Immature natural killer cell (primary cell): ENCODE measurements at regions not wholly inside any gene's neighbourhood (a gene's known extent, or its start where the extent isn't known, plus 50 kb on each side); places are given as distances from the start of the nearest gene placed in this dataset.
A peak's percentile ranks its signal among the peaks of the same experiment; 100 is the strongest.

ENCODE experiments used
- DNase-seq, 3 donors: peaks; one replicate each; pipeline ENCODE4 v3.0.0; 2022; ENCODE audit warnings: mixed read lengths in 1 of 3
- H3K27ac Mint-ChIP-seq, 6 donors: one replicate each; pipeline ENCODE4 v1.8.0; 2020; ENCODE audit warnings: mixed read lengths in 6 of 6, mild to moderate bottlenecking in 5 of 6, inconsistent platforms in 4 of 6, moderate library complexity in 3 of 6
- H3K27me3 Mint-ChIP-seq, 3 donors: one replicate each; pipeline ENCODE4 v1.8.0; 2020 to 2021; ENCODE audit warnings: low read depth in 3 of 3, mild to moderate bottlenecking in 3 of 3, mixed read lengths in 3 of 3, moderate library complexity in 3 of 3, inconsistent platforms in 1 of 3
- H3K36me3 Mint-ChIP-seq, 3 donors: one replicate each; pipeline ENCODE4 v1.8.0; 2020; ENCODE audit warnings: mixed read lengths in 3 of 3, inconsistent platforms in 2 of 3, mild to moderate bottlenecking in 2 of 3
- H3K4me1 Mint-ChIP-seq, 2 donors: one replicate each; pipeline ENCODE4 v1.8.0; 2020; ENCODE audit warnings: inconsistent platforms in 2 of 2, mild to moderate bottlenecking in 2 of 2, mixed read lengths in 2 of 2, moderate library complexity in 1 of 2
- H3K4me3 Mint-ChIP-seq, 5 donors: one replicate each; pipeline ENCODE4 v1.8.0; 2020; ENCODE audit warnings: mild to moderate bottlenecking in 5 of 5, mixed read lengths in 5 of 5, inconsistent platforms in 3 of 5, moderate library complexity in 3 of 5
- H3K9me3 Mint-ChIP-seq, 6 donors: one replicate each; pipeline ENCODE4 v1.8.0; 2020; ENCODE audit warnings: mild to moderate bottlenecking in 6 of 6, mixed read lengths in 6 of 6, inconsistent platforms in 4 of 6, moderate library complexity in 3 of 6

DNA sequence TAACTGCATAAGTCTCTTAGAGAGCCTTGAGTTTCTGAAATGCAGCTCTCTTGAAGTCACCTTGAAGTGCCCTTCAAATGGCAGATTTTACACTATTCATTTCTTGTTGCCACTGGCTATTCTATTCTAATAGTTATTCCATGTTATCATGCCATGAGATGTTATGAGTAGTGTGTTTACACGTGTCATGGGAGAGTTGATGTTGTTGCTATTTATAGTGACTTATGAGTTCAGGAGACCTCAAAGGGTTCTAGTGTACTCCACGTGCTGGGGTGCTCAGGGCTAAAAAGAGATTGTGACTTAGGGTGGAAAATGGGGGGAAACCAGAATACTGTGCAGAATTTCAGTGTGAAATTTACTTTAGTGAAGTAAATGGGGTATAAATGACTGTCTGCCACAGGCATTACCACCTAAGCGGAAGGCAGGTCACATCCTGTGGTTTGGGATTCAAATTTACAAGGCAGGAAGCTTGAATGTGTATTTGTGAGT lies 77.1 kb upstream of the SLC4A4 start:
- H3K27me3 Mint-ChIP-seq, result no peaks in the 10 kb centered on the region
- no peak overlapping the region for H3K4me3 Mint-ChIP-seq
- H3K36me3 Mint-ChIP-seq, result peaks cover 2 to 7% (median 4%) of the 10 kb centered on the region in 3 donors
- no peak for DNase-seq
- no peaks in the 10 kb centered on the region for H3K9me3 Mint-ChIP-seq
- H3K27ac Mint-ChIP-seq, result peak overlapping the region in 2 of 6 donors; percentile 13 to 34
- peaks cover 26 to 44% of the 10 kb centered on the region in 2 donors for H3K4me1 Mint-ChIP-seq

DNA sequence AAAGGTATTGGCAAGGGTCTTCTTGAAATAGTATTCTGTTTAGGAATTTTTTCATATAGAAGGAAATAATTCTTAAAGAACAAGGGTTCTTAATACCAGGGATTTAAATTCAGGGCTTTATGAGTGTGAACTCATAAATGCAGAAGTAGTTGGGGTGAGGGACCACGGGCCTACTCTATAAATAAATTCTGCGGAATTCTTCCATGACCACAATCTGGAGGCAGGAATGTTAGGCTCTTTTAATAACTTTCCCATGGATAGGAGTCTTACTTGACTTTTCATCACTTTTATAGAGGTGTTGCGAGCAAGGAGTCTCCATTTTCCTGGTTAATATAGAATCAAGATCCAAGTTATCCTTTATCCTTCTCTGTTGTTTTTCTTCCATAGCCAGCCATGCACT lies 76.7 kb upstream of the SLC4A4 start:
- no peak for DNase-seq
- Mint-ChIP-seq H3K4me3 (no peak overlapping the region), H3K27me3 (no peaks in the 10 kb centered on the region), H3K9me3 (no peaks in the 10 kb centered on the region), H3K4me1 (peaks cover 31 to 49% of the 10 kb centered on the region in 2 donors), H3K36me3 (peaks cover 0 to 7% (median 4%) of the 10 kb centered on the region in 3 donors), H3K27ac (peak overlapping the region in 1 of 6 donors; percentile 34)

DNA sequence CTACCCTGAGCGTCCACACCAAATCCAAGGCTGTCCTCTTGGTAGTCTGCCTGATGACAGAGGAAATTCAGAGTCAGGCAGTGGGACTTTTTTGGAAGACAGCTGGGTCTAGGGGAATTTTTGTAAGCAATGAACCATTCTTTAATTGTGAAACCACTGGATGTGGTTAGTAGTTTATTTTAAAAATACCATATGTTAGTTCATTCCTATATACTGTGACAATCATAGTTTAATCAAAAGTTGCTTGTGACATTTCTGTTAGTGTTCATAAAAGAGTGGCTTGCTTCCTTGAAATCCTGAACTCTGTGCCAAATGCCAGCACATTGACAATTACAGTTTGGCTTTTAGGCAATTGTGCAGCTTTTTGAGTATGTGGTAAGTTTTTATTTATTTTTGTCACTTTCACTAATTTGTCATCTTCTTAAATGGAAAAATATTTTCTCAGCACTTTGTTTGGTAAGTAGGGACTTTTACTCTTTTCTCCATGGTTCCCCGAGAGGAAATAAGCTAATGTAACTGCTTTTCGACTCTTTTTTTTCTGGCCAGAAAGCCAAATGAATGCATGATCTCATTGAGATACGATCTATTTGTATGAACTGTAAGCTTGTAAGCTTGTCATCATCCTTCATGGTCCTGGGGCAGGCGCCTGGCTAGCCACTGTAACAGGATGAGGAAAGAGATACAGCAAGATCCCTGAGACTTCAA lies 72.6 kb upstream of the SLC4A4 start:
- Mint-ChIP-seq H3K27ac (peak overlapping the region in 3 of 6 donors; percentile 66 to 76 (median 69)), H3K9me3 (no peaks in the 10 kb centered on the region), H3K4me3 (peak overlapping the region in 1 of 5 donors; percentile 32), H3K27me3 (no peaks in the 10 kb centered on the region), H3K4me1 (peaks cover 30 to 53% of the 10 kb centered on the region in 2 donors), H3K36me3 (peaks cover 0 to 3% (median 0%) of the 10 kb centered on the region in 3 donors)
- DNase-seq, result no peak

DNA sequence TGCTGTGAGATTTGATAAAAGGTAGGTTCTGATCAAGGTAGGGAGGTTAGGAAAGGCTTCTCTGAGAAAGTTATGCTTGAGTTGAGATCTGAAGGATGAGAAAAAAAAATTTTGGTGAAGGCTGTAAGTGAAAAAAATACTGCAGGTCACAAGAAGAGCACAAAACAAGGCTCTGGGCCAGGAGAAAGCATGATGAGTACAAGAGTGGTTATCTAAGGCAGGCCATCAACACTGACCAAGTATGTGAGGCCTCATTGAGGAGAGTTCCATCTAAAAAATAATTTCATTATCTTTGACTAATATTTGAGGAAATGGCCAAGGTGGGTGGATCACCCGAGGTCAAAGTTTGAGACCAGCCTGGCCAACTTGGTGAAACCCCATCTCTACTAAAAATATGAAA lies 71.6 kb upstream of the SLC4A4 start:
- peaks cover 21 to 43% of the 10 kb centered on the region in 2 donors for H3K4me1 Mint-ChIP-seq
- no peaks in the 10 kb centered on the region for H3K27me3 Mint-ChIP-seq
- no peak for DNase-seq
- H3K4me3 Mint-ChIP-seq, result no peak overlapping the region
- H3K36me3 Mint-ChIP-seq, result peaks cover 0 to 3% (median 0%) of the 10 kb centered on the region in 3 donors
- peak overlapping the region in 2 of 6 donors; percentile 19 to 67 for H3K27ac Mint-ChIP-seq
- no peaks in the 10 kb centered on the region for H3K9me3 Mint-ChIP-seq

DNA sequence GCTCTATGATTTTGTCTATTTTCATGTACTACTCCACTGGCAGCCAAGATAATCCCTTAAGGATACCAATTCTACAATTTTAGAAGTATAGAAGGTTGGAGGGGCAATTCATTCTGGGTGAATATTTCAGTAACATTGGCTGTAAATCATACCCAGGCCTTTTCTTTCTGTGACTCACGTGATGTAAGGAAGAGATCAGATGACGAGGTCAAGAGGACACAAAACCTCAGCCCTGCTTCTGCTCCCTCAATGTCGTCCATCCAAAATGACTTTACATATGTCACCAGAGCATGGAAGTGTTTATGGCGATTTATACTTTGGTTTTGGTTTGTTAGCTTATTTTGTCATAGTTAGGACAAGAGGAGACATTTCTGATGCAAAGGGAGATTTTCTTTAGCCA lies 70.7 kb upstream of the SLC4A4 start:
- Mint-ChIP-seq H3K27ac (peak overlapping the region in 2 of 6 donors; percentile 29 to 34), H3K4me1 (peaks cover 19 to 34% of the 10 kb centered on the region in 2 donors), H3K27me3 (no peaks in the 10 kb centered on the region), H3K9me3 (no peaks in the 10 kb centered on the region), H3K4me3 (no peak overlapping the region), H3K36me3 (peaks cover 0 to 3% (median 0%) of the 10 kb centered on the region in 3 donors)
- no peak for DNase-seq

DNA sequence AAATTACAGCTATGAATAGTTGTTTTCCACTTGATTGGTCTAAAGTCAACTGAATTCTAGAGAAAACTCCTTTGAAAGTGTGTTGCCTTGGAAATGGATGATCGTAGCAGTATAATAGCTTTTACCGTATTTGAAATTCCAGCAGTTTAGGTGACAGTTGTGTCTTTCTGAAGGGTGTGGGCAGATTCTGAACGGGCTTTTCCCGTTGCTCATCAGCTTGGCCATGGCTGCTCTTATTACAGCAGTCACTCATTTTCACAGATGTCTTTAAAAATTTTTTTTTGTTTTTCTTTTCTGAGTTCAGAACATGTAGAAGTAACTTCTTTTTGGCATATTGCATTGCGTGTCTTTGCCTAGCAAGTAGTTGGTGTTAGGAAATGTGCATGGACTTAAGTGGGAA lies 69.6 kb upstream of the SLC4A4 start:
- peaks cover 19 to 36% of the 10 kb centered on the region in 2 donors for H3K4me1 Mint-ChIP-seq
- H3K9me3 Mint-ChIP-seq, result no peaks in the 10 kb centered on the region
- H3K36me3 Mint-ChIP-seq, result peaks cover 0 to 3% (median 0%) of the 10 kb centered on the region in 3 donors
- H3K27ac Mint-ChIP-seq, result no peak overlapping the region
- H3K27me3 Mint-ChIP-seq, result no peaks in the 10 kb centered on the region
- DNase-seq, result no peak
- no peak overlapping the region for H3K4me3 Mint-ChIP-seq

DNA sequence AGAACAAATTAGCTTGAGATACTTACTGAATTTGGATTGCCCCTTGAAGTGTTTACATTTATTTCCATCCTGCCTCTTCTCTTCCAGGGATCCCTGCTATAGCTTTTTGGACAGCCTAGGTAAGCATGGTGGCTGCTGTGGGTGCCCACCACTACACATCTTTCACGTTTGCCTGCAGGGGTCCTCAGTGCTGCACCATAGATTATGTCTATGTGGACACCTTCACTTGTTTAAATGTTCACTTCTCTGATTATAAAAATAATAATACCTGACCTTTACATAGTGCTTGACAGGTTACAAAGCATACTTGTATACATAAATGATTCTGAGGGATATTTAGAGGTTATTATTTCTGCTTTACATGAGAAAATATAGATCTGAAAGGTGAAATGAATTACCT lies 67.9 kb upstream of the SLC4A4 start:
- no peak overlapping the region for H3K4me3 Mint-ChIP-seq
- no peaks in the 10 kb centered on the region for H3K27me3 Mint-ChIP-seq
- H3K27ac Mint-ChIP-seq, result no peak overlapping the region
- no peaks in the 10 kb centered on the region for H3K9me3 Mint-ChIP-seq
- peak; percentile 28 to 46 (median 30) for DNase-seq
- H3K4me1 Mint-ChIP-seq, result peaks cover 36 to 52% of the 10 kb centered on the region in 2 donors
- peaks cover 0 to 3% (median 0%) of the 10 kb centered on the region in 3 donors for H3K36me3 Mint-ChIP-seq

DNA sequence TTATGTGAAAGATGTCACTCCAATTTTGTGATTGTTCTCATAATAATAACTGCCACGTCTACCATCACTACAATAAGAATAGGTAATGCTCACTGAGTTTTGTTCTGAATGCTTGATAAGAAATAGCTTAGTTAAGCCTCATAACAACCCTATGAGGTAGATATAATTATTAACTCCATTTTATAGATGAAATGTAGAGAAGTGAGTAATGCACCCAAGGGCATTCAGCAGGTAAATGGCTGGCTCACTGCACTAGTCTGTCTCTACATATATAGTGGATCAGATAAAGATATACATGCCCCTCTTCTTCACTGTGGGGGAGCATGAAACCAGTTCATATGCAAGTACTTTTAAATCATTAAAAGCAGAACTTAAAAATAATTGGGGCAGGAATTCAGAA lies 65.8 kb upstream of the SLC4A4 start:
- Mint-ChIP-seq H3K27me3 (peaks cover 0 to 2% (median 0%) of the 10 kb centered on the region in 3 donors), H3K36me3 (peaks cover 0 to 3% (median 0%) of the 10 kb centered on the region in 3 donors), H3K4me3 (no peak overlapping the region), H3K27ac (no peak overlapping the region), H3K4me1 (peaks cover 38 to 52% of the 10 kb centered on the region in 2 donors), H3K9me3 (no peaks in the 10 kb centered on the region)
- DNase-seq, result no peak

DNA sequence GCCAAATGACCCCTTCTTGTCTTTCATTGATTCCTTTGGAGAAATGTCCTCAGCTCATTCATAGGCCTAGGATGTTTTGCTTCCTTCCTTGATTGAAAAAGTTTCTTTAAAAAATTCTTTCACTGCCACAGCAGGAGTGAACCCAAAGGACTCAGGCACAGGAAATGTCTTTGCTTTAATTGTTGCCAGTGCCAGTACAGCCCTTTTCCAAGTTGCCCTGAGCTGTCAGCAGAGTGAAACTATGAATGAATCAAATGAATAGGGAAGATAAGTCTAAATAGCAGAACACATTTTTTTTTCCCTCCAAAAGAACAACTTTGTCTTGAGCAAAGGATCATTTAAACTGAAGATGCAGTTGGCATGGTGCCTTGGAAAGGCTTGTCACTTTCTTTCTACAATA lies 63.8 kb upstream of the SLC4A4 start:
- Mint-ChIP-seq H3K4me3 (peak overlapping the region; percentile 50 to 83 (median 76)), H3K27me3 (peaks cover 0 to 2% (median 0%) of the 10 kb centered on the region in 3 donors)

DNA sequence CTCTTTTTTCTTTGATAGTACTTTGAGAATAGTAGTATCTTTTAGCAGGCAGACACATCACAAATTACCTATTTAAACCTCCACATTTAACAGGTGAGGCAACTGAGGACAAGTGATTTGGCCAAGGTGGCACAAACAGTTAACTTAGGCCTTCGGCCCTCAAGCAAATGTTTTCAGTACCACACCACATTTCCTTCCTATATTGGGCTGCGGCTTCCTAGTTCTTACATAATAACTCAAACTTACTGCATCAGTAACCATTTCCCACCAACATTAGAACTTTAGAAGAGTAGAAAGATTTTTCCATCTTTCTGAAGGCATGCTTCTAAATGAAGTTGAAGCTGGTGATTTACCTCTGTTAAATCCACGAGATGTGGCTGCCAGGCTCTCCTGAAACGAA lies 63.2 kb upstream of the SLC4A4 start:
- H3K27ac Mint-ChIP-seq, result peak overlapping the region; percentile 47 to 76 (median 66)
- H3K27me3 Mint-ChIP-seq, result peaks cover 0 to 2% (median 0%) of the 10 kb centered on the region in 3 donors
- peak; percentile 20 to 23 (median 21) for DNase-seq
- H3K4me1 Mint-ChIP-seq, result peaks cover 39 to 51% of the 10 kb centered on the region in 2 donors
- H3K36me3 Mint-ChIP-seq, result peaks cover 0 to 3% (median 0%) of the 10 kb centered on the region in 3 donors
- H3K9me3 Mint-ChIP-seq, result no peaks in the 10 kb centered on the region
- H3K4me3 Mint-ChIP-seq, result peak overlapping the region; percentile 50 to 83 (median 76)

More for the DNA sequence above, 63.8 kb upstream of the SLC4A4 start:
- H3K9me3 Mint-ChIP-seq, result no peaks in the 10 kb centered on the region
- no peak for DNase-seq
- H3K27ac Mint-ChIP-seq, result peak overlapping the region in 4 of 6 donors; percentile 3 to 71 (median 60)
- peaks cover 0 to 3% (median 0%) of the 10 kb centered on the region in 3 donors for H3K36me3 Mint-ChIP-seq
- H3K4me1 Mint-ChIP-seq, result peaks cover 35 to 46% of the 10 kb centered on the region in 2 donors

DNA sequence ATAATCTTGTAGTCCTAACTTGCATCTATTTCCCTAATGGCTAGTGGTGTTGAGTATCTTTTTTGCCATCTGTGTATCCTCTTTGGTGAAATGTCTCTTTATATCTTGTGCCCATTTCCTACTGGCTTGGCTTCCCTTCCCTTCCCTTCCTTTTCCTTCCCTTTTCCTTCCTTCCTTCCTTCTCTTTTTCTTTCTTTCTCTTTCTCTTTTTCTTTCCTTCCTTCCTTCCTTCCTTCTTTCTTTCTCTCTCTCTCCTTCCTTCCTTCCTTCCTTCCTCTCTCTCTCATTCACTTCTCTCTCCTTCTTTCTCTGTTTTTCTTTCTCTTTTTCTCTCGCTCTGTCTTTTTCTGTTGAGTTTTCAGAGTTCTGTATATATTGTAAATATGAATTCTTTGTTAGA lies 61.5 kb upstream of the SLC4A4 start:
- H3K4me3 Mint-ChIP-seq, result peak overlapping the region in 2 of 5 donors; percentile 8 to 44
- H3K9me3 Mint-ChIP-seq, result no peaks in the 10 kb centered on the region
- H3K27me3 Mint-ChIP-seq, result peaks cover 0 to 2% (median 0%) of the 10 kb centered on the region in 3 donors
- DNase-seq, result no peak
- peaks cover 41 to 53% of the 10 kb centered on the region in 2 donors for H3K4me1 Mint-ChIP-seq
- peak overlapping the region in 2 of 6 donors; percentile 35 to 75 for H3K27ac Mint-ChIP-seq
- peaks cover 0 to 3% (median 0%) of the 10 kb centered on the region in 3 donors for H3K36me3 Mint-ChIP-seq

DNA sequence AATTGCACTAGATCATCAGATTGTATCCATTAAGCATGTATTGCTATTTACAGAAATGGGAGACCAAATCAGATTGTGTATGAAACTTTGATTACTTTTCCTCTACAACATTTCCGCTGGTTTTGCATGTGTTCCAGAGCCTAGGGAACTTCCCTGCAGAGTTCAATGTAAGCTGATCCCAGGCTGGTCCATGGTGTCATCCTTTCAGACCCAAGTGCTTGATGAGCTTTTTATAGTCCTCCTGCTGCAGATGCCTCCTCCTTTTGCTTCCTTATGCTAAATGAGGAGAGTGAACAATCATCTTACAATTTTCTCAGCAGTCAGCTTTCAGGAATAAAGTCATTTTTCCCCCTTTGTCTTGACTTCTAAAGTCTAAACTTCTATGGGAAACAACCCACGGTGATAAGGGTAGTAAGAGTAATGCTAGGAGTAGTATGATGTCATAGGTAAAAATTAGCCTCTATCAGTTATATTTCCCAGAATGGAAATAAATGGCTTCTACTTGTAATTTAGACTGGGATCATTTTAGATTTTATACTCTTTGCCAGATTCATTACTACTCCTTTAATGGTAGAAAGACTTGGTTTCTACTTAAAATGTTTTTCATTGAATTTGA lies 55.1 kb upstream of the SLC4A4 start:
- peak overlapping the region in 2 of 6 donors; percentile 12 to 13 for H3K27ac Mint-ChIP-seq
- DNase-seq, result no peak
- H3K4me1 Mint-ChIP-seq, result peaks cover 6 to 31% of the 10 kb centered on the region in 2 donors
- H3K27me3 Mint-ChIP-seq, result no peaks in the 10 kb centered on the region
- no peaks in the 10 kb centered on the region for H3K36me3 Mint-ChIP-seq
- H3K4me3 Mint-ChIP-seq, result no peak overlapping the region
- no peaks in the 10 kb centered on the region for H3K9me3 Mint-ChIP-seq

DNA sequence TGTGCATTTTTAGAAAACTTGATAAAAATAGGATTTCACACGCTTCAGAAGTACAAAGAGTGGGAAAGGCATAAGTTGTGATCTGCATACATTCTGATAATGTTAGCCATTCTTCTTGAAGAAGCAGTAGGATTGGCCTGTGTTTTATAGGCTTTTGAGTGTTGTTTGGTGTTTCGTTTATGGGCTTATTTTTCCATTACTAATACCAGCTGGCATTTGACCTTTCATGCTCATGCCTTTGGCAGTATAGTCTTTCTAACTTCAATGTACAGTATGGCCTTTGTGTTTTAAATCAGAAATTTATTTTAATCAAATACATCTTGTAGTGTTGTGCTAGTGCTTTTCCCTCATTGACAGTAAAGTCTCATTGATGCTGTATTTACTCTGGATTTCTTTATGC lies 51.5 kb upstream of the SLC4A4 start:
- Mint-ChIP-seq H3K36me3 (no peaks in the 10 kb centered on the region), H3K4me1 (peaks cover 2 to 18% of the 10 kb centered on the region in 2 donors), H3K27ac (no peak overlapping the region), H3K27me3 (peaks cover 0 to 2% (median 0%) of the 10 kb centered on the region in 3 donors), H3K4me3 (no peak overlapping the region), H3K9me3 (no peaks in the 10 kb centered on the region)
- DNase-seq, result no peak

DNA sequence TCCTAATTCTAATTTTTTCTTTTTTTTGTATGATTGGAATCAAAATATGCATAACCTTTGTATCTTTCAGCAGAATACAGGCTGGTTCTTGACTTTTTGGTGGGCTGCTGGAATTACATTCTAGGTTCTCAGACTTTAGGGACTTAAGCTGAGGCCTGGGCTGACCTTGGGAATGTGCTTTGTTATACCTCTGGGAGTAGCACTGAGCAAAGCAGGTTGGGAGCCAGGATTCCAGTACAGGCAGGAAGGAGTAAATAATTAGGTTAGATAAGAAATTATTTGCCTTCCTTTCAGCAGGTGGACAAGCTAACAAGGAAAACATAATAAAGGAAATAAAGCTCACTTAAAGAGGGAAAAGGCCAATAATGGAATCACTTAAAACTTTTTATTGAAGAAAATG lies 49.9 kb upstream of the SLC4A4 start:
- H3K9me3 Mint-ChIP-seq, result no peaks in the 10 kb centered on the region
- H3K4me1 Mint-ChIP-seq, result peaks cover 2 to 11% of the 10 kb centered on the region in 2 donors
- peaks cover 0 to 2% (median 0%) of the 10 kb centered on the region in 3 donors for H3K27me3 Mint-ChIP-seq

More for the DNA sequence above, 49.9 kb upstream of the SLC4A4 start:
- no peak overlapping the region for H3K27ac Mint-ChIP-seq
- H3K36me3 Mint-ChIP-seq, result no peaks in the 10 kb centered on the region
- no peak for DNase-seq
- no peak overlapping the region for H3K4me3 Mint-ChIP-seq
